Sigmoid colon (tissue), 6 donors: ENCODE measurements at regions not wholly inside any gene's neighbourhood (a gene's known extent, or its start where the extent isn't known, plus 50 kb on each side); places are given as distances from the start of the nearest gene placed in this dataset.

ENCODE experiments used
- DNase-seq: peaks from one replicate; pipeline ENCODE4 v3.0.0-alpha.2; 2019
- H3K27ac ChIP-seq, 4 donors: fragments of 200-600 bp; sonication (generic); one replicate each; pipeline ENCODE4 v1.5.1; 2016 to 2019; ENCODE audit warnings: mild to moderate bottlenecking in 1 of 4
- H3K27me3 ChIP-seq, 3 donors: fragments of 200-600 bp; sonication (generic); one replicate each; pipeline ENCODE4 v1.5.1; 2019; ENCODE audit warnings: mild to moderate bottlenecking in 1 of 3
- H3K36me3 ChIP-seq, 4 donors: fragments of 200-600 bp; sonication (generic); one replicate each; pipeline ENCODE4 v1.5.1; 2016 to 2019
- H3K4me1 ChIP-seq, 4 donors: fragments of 200-600 bp; sonication (generic); one replicate each; pipeline ENCODE4 v1.5.1; 2017 to 2019
- H3K4me3 ChIP-seq, 4 donors: fragments of 200-600 bp; sonication (generic); one replicate each; pipeline ENCODE4 v1.5.1; 2017 to 2019; ENCODE audit warnings: mild to moderate bottlenecking in 2 of 4, moderate library complexity in 1 of 4
- H3K9me3 ChIP-seq, 4 donors: fragments of 200-600 bp in 3 of 4; sonication (generic) in 3 of 4; one replicate each; pipeline versions ENCODE4 v1.5.1 to v1.6.1; 2013 to 2019
- EP300 ChIP-seq, 4 donors: sonication (generic); formaldehyde crosslinking; IDR thresholded peaks; one replicate each; pipeline ENCODE4 v1.6.1; 2017; ENCODE audit warnings: antibody characterized with exemption in 4 of 4
- POLR2A ChIP-seq, 2 donors: fragments of 450-650 bp; IDR thresholded peaks; one replicate each; pipeline ENCODE4 v1.6.1; 2016; ENCODE audit warnings: antibody characterized with exemption in 2 of 2, mild to moderate bottlenecking in 2 of 2, moderate library complexity in 2 of 2
- POLR2AphosphoS5 ChIP-seq, 4 donors: sonication (generic); formaldehyde crosslinking; IDR thresholded peaks; one replicate each; pipeline ENCODE4 v1.6.1; 2017; ENCODE audit warnings: antibody characterized with exemption in 4 of 4
- WGBS, 2 donors: extraction: QIAGEN DNeasy Blood & Tissue Kit; methylation state at CpG; one replicate each; pipeline ENCODE4 v1.1.7; 2013; 5-methylcytosine and 5-hydroxymethylcytosine counted together
- intact Hi-C: fragments of 100-400 bp; cut with DNase I; formaldehyde crosslinking; loops from one replicate; pipeline ENCODE4 v1.15.1; 2023
- TF ChIP-seq, protein P1 (sequence below), 4 experiments: fragments of 450-650 bp in 3 of 4; fragments of 200-600 bp in 1 of 4; IDR thresholded peaks; one replicate each; pipeline ENCODE4 v1.5.1; 2016 to 2019; ENCODE audit warnings: antibody characterized with exemption in 4 of 4, mild to moderate bottlenecking in 3 of 4, moderate library complexity in 2 of 4
- donor health status: healthy with polysubstance abuse.
- donor health status: healthy.

DNA sequence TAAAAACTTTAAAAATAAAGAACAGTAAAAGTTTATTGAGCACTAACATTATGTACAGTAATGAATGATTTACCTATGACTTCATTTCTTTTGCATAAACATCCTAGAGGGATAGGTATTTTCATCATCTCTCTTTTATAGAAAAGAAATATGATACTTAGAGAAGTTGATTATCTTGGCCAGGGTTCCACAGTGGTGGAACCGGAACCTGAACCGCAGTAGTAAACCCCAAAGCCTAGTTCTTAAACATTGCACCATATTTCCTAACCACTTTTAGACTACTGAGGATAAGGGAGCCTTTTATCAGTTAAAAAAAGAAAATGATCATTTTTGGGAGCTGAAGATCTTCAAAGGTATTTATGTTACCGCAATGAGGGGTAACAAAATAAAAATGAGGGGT lies 205.7 kb upstream of the SGCD start:
- intact Hi-C loops = no loop called here

DNA sequence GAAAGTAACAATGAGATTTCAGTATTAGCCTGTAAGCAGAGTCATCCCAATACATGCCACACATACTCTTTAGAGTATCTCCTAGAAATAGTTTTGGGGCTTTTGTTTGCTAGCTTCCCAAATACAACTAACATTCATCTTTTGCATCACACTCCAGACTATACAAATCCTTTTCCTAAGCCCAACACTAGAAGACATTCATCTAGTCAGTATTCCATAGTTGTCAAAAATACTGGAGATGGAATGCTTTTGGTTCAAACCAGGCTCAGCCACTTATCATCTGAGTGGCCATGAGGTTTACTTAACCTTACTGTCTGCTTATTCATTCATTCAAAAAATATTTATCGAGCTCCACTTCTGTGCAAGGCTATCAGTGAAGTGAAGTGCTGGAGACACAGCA lies 205.1 kb upstream of the SGCD start:
- Histone ChIP-seq H3K4me1 (peaks cover 0 to 19% (median 8%) of the 10 kb centered on the region in 4 donors), H3K9me3 (no peaks in the 10 kb centered on the region), H3K27me3 (no peaks in the 10 kb centered on the region), H3K4me3 (no peak overlapping the region), H3K36me3 (no peaks in the 10 kb centered on the region), H3K27ac (no peak overlapping the region)
- WGBS, 2 donors = 66 to 81% methylated on average over 1 of the region's 1 CpG
- no peak for DNase-seq
- intact Hi-C loops = no loop called here
- TF ChIP-seq EP300 (IDR thresholded peaks at IDR 0.05) (no peak), POLR2A (IDR thresholded peaks at IDR 0.05) (no peak), POLR2AphosphoS5 (IDR thresholded peaks at IDR 0.05) (no peak)
- TF ChIP-seq, protein P1, sequence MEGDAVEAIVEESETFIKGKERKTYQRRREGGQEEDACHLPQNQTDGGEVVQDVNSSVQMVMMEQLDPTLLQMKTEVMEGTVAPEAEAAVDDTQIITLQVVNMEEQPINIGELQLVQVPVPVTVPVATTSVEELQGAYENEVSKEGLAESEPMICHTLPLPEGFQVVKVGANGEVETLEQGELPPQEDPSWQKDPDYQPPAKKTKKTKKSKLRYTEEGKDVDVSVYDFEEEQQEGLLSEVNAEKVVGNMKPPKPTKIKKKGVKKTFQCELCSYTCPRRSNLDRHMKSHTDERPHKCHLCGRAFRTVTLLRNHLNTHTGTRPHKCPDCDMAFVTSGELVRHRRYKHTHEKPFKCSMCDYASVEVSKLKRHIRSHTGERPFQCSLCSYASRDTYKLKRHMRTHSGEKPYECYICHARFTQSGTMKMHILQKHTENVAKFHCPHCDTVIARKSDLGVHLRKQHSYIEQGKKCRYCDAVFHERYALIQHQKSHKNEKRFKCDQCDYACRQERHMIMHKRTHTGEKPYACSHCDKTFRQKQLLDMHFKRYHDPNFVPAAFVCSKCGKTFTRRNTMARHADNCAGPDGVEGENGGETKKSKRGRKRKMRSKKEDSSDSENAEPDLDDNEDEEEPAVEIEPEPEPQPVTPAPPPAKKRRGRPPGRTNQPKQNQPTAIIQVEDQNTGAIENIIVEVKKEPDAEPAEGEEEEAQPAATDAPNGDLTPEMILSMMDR (IDR thresholded peaks at IDR 0.05) = no peak

More for the DNA sequence above, 205.7 kb upstream of the SGCD start:
- no peaks in the 10 kb centered on the region for H3K27me3 ChIP-seq
- no peak overlapping the region for H3K27ac ChIP-seq
- TF ChIP-seq POLR2AphosphoS5 (IDR thresholded peaks at IDR 0.05) (no peak), EP300 (IDR thresholded peaks at IDR 0.05) (no peak), POLR2A (IDR thresholded peaks at IDR 0.05) (no peak)
- TF ChIP-seq, protein P1 (IDR thresholded peaks at IDR 0.05) = no peak
- peaks cover 0 to 19% (median 8%) of the 10 kb centered on the region in 4 donors for H3K4me1 ChIP-seq
- 39 to 70% methylated on average over 3 of the region's 3 CpGs for WGBS, 2 donors
- no peaks in the 10 kb centered on the region for H3K9me3 ChIP-seq
- DNase-seq = no peak
- H3K36me3 ChIP-seq = no peaks in the 10 kb centered on the region
- H3K4me3 ChIP-seq = no peak overlapping the region

DNA sequence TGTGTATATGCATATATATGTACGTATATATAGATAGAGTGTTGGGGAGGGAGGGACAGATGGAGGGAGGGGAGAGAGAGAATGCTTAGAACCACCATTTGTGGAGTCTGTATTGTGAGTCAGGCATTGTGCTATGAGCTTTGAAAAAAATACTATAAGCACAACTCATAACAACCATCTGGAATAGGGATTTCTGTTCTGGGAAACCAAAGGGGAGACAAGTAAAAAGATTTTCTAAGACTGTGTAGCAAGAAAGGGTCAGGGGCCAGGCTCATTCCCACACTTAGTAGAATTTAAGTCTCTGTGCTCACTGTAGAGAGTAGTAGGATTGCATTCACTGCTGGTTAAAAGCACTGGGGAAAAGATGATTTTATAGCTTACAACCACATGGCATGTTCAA lies 202.3 kb upstream of the SGCD start:
- WGBS, 2 donors = 64 to 88% methylated on average over 1 of the region's 1 CpG
- H3K9me3 ChIP-seq = no peaks in the 10 kb centered on the region
- no peak for DNase-seq
- no peaks in the 10 kb centered on the region for H3K27me3 ChIP-seq
- TF ChIP-seq EP300 (IDR thresholded peaks at IDR 0.05) (no peak), POLR2AphosphoS5 (IDR thresholded peaks at IDR 0.05) (no peak), POLR2A (IDR thresholded peaks at IDR 0.05) (no peak)
- TF ChIP-seq, protein P1 (IDR thresholded peaks at IDR 0.05) = no peak
- no peak overlapping the region for H3K27ac ChIP-seq
- H3K4me3 ChIP-seq = no peak overlapping the region
- H3K36me3 ChIP-seq = no peaks in the 10 kb centered on the region
- intact Hi-C loops = no loop called here
- H3K4me1 ChIP-seq = peaks cover 0 to 19% (median 8%) of the 10 kb centered on the region in 4 donors

DNA sequence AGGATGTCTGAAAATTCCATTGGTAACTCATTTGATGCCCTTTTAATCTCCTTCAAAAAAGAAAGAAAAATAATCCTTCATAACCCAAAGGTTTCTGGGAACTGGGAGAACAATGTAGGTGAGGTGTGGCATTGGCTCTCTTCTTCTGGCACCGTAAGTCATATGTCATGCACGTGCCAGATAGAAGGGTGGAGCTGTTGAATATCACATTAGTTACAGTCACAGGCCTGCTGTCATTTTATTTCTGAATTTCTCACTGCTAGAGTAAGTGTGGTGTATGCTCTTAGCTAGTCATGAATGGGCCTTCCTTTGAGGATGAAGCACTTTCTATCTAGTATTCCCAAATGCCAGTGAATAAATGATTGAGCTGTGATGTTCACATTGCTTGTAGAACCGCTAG lies 201.8 kb upstream of the SGCD start:
- intact Hi-C loops = no loop called here
- no peak overlapping the region for H3K27ac ChIP-seq
- DNase-seq = no peak
- WGBS, 2 donors = 47 to 80% methylated on average over 3 of the region's 3 CpGs
- H3K4me1 ChIP-seq = peaks cover 0 to 19% (median 8%) of the 10 kb centered on the region in 4 donors
- TF ChIP-seq, protein P1 (IDR thresholded peaks at IDR 0.05) = no peak
- TF ChIP-seq POLR2A (IDR thresholded peaks at IDR 0.05) (no peak), POLR2AphosphoS5 (IDR thresholded peaks at IDR 0.05) (no peak), EP300 (IDR thresholded peaks at IDR 0.05) (no peak)
- no peaks in the 10 kb centered on the region for H3K27me3 ChIP-seq
- no peaks in the 10 kb centered on the region for H3K36me3 ChIP-seq
- H3K4me3 ChIP-seq = no peak overlapping the region
- H3K9me3 ChIP-seq = no peaks in the 10 kb centered on the region

DNA sequence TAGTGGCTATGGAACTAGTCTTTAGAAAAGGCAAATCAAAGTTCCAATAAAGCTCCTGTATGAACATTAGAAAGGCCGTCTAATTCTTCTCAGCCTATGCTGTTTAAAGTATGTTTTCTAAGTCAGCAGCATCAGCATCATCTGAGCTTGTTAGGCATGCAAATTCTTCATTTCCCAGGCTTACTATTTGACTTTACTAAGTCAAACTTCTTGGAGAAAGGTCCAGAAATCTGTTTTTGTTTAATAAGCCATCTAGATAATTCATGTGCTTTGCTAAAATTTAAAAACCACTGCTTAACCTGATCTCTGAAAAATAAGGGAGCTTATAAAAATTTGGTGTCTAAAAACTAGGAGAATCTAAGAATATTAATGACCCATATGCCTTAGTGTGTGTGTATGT lies 200.2 kb upstream of the SGCD start:
- intact Hi-C loops = no loop called here
- no peak overlapping the region for H3K27ac ChIP-seq
- no peaks in the 10 kb centered on the region for H3K27me3 ChIP-seq
- WGBS, 2 donors = 79 to 83% methylated on average over 1 of the region's 1 CpG
- no peaks in the 10 kb centered on the region for H3K9me3 ChIP-seq
- no peak for DNase-seq
- peaks cover 0 to 7% (median 2%) of the 10 kb centered on the region in 4 donors for H3K4me1 ChIP-seq
- TF ChIP-seq EP300 (IDR thresholded peaks at IDR 0.05) (no peak), POLR2AphosphoS5 (IDR thresholded peaks at IDR 0.05) (no peak), POLR2A (IDR thresholded peaks at IDR 0.05) (no peak)
- TF ChIP-seq, protein P1 (IDR thresholded peaks at IDR 0.05) = no peak
- H3K4me3 ChIP-seq = no peak overlapping the region
- no peaks in the 10 kb centered on the region for H3K36me3 ChIP-seq
